Neural crest cell (in vitro differentiated cells): ENCODE measurements at regions not wholly inside any gene's neighbourhood (a gene's known extent, or its start where the extent isn't known, plus 50 kb on each side); places are given as distances from the start of the nearest gene placed in this dataset.

Source experiments
- DNase-seq: peaks from one replicate; pipeline ENCODE4 v3.0.0; 2021; ENCODE audit warnings: low read depth, mixed read lengths, low spot score
- H3K27ac Mint-ChIP-seq: one replicate; pipeline ENCODE4 v1.8.0; 2021; ENCODE audit warnings: mild to moderate bottlenecking, mixed read lengths; ENCODE audit not compliant: unreplicated experiment
- H3K27me3 Mint-ChIP-seq: 2 replicates; pipeline ENCODE4 v1.8.0; 2021; ENCODE audit warnings: low read depth, mild to moderate bottlenecking, mixed read lengths
- H3K36me3 Mint-ChIP-seq: 2 replicates; pipeline ENCODE4 v1.8.0; 2021; ENCODE audit warnings: low read depth, mild to moderate bottlenecking, mixed read lengths
- H3K4me1 Mint-ChIP-seq: 2 replicates; pipeline ENCODE4 v1.8.0; 2021; ENCODE audit warnings: mixed read lengths
- H3K4me3 Mint-ChIP-seq: one replicate; pipeline ENCODE4 v1.8.0; 2021; ENCODE audit warnings: mild to moderate bottlenecking, mixed read lengths
- H3K9me3 Mint-ChIP-seq: 2 replicates; pipeline ENCODE4 v1.8.0; 2021; ENCODE audit warnings: mixed read lengths
- CTCF ChIP-seq: fragments of 200-600 bp; sonication (generic); conservative IDR thresholded peaks from 2 replicates; pipeline ENCODE4 v1.5.0; 2021; ENCODE audit warnings: antibody characterized with exemption, mild to moderate bottlenecking

- peak overlapping the region; percentile 39 for H3K4me3 Mint-ChIP-seq
These were observed 206.3 kb downstream of the OMA1 start for GRCh38 chr1:58340185-58340584.

GRCh38 chr1:58338081-58338480, 208.4 kb downstream of the OMA1 start:
- Mint-ChIP-seq H3K9me3 (peaks cover 3% of the 10 kb centered on the region), H3K4me1 (peaks cover 24% of the 10 kb centered on the region), H3K27ac (no peak overlapping the region), H3K36me3 (no peaks in the 10 kb centered on the region), H3K27me3 (no peaks in the 10 kb centered on the region), H3K4me3 (no peak overlapping the region)
- no peak for TF ChIP-seq CTCF
- no peak for DNase-seq

More at GRCh38 chr1:58340185-58340584, 206.3 kb downstream of the OMA1 start:
- peaks cover 3% of the 10 kb centered on the region for H3K9me3 Mint-ChIP-seq
- no peak for TF ChIP-seq CTCF
- peaks cover 42% of the 10 kb centered on the region for H3K4me1 Mint-ChIP-seq
- H3K36me3 Mint-ChIP-seq, result no peaks in the 10 kb centered on the region
- no peak for DNase-seq
- H3K27me3 Mint-ChIP-seq, result no peaks in the 10 kb centered on the region
- H3K27ac Mint-ChIP-seq, result peak overlapping the region; percentile 93

GRCh38 chr1:58333511-58333910, 213.0 kb downstream of the OMA1 start:
- Mint-ChIP-seq H3K4me1 (peaks cover 4% of the 10 kb centered on the region), H3K27me3 (no peaks in the 10 kb centered on the region), H3K36me3 (no peaks in the 10 kb centered on the region), H3K9me3 (no peaks in the 10 kb centered on the region), H3K4me3 (no peak overlapping the region), H3K27ac (no peak overlapping the region)
- no peak for DNase-seq
- TF ChIP-seq CTCF, result no peak

- no peaks in the 10 kb centered on the region for H3K27me3 Mint-ChIP-seq
- no peaks in the 10 kb centered on the region for H3K9me3 Mint-ChIP-seq
- no peak overlapping the region for H3K27ac Mint-ChIP-seq
- no peak overlapping the region for H3K4me3 Mint-ChIP-seq
- H3K4me1 Mint-ChIP-seq, result peaks cover 9% of the 10 kb centered on the region
- no peak for DNase-seq
- H3K36me3 Mint-ChIP-seq, result no peaks in the 10 kb centered on the region
- TF ChIP-seq CTCF, result no peak
These were observed 215.4 kb downstream of the OMA1 start for GRCh38 chr1:58331156-58331555.

GRCh38 chr1:58325866-58326265, 220.7 kb downstream of the OMA1 start:
- DNase-seq, result no peak
- H3K9me3 Mint-ChIP-seq, result peaks cover 2% of the 10 kb centered on the region
- TF ChIP-seq CTCF, result no peak
- no peak overlapping the region for H3K27ac Mint-ChIP-seq
- H3K4me1 Mint-ChIP-seq, result peaks cover 5% of the 10 kb centered on the region
- no peaks in the 10 kb centered on the region for H3K27me3 Mint-ChIP-seq
- no peaks in the 10 kb centered on the region for H3K36me3 Mint-ChIP-seq
- no peak overlapping the region for H3K4me3 Mint-ChIP-seq

- Mint-ChIP-seq H3K27me3 (no peaks in the 10 kb centered on the region), H3K9me3 (peaks cover 2% of the 10 kb centered on the region), H3K4me1 (peaks cover 5% of the 10 kb centered on the region), H3K36me3 (no peaks in the 10 kb centered on the region), H3K27ac (no peak overlapping the region), H3K4me3 (no peak overlapping the region)
- no peak for DNase-seq
- no peak for TF ChIP-seq CTCF
These were observed 222.0 kb downstream of the OMA1 start for GRCh38 chr1:58324558-58324957.
